Astrocyte of the spinal cord (primary cell): ENCODE measurements at regions not wholly inside any gene's neighbourhood (a gene's known extent, or its start where the extent isn't known, plus 50 kb on each side); places are given as distances from the start of the nearest gene placed in this dataset.
A peak's percentile ranks its signal among the peaks of the same experiment; 100 is the strongest.
"Not testable (repeated sequence)": the region's sequence is repeated elsewhere in the genome, so short reads cannot be mapped to it uniquely, and the experiment has no call there.

ENCODE experiments used
- DNase-seq: peaks from one replicate; pipeline ENCODE4 v3.0.0; 2011; ENCODE audit warnings: low read depth, low spot score
- H3K4me3 ChIP-seq: 2 replicates; pipeline ENCODE4 v1.5.1; 2011; ENCODE audit warnings: low read depth, mild to moderate bottlenecking, low read length, moderate library complexity
- CTCF ChIP-seq: IDR thresholded peaks from 2 replicates; pipeline ENCODE4 v1.5.1; 2012; ENCODE audit warnings: low read depth, mild to moderate bottlenecking, low read length, inconsistent platforms
- in situ Hi-C: cut with HindIII; loops from 2 replicates; pipeline ENCODE4 v1.10.0; 2017; ENCODE audit warnings: low sequenced_read_pairs

- TF ChIP-seq CTCF: peak; percentile 46
- in situ Hi-C loops: no loop called here
- peak; percentile 28 for DNase-seq
- no peak overlapping the region for H3K4me3 ChIP-seq
Observed at GRCh38 chr7:108875139-108875538, 305.5 kb downstream of the DNAJB9 start.

GRCh38 chr7:108890862-108891261 is 321.2 kb downstream of the DNAJB9 start:
- no peak overlapping the region for H3K4me3 ChIP-seq
- in situ Hi-C loops: no loop called here
- no peak for DNase-seq
- TF ChIP-seq CTCF: no peak

DNA sequence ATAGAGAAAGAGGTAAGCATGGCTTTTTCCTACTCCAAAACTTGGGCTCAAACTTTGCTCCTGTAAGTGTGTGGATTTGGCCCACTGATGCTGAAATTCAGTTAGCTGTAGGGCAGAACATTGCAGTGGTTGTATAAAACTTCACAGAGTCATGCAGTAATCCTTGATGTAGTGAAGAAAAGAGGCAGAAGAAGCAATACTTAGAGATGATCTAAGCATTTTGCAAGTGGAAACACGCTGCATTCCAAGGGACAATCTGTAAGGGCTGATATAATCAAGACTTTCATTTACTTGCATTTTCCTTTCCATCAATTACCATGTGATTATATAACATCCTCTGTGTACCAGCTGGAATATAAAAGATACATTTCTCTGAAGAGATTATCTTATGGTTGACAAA is 338.8 kb downstream of the DNAJB9 start:
- DNase-seq: no peak
- in situ Hi-C loops: no loop called here
- H3K4me3 ChIP-seq: no peak overlapping the region
- TF ChIP-seq CTCF: no peak

- no peak for DNase-seq
- TF ChIP-seq CTCF: no peak
- no peak overlapping the region for H3K4me3 ChIP-seq
- in situ Hi-C loops: no loop called here
Observed at GRCh38 chr7:108911016-108911415, 341.3 kb downstream of the DNAJB9 start.

GRCh38 chr7:108920490-108920889 is 350.8 kb downstream of the DNAJB9 start:
- in situ Hi-C loops: no loop called here
- no peak for TF ChIP-seq CTCF
- no peak overlapping the region for H3K4me3 ChIP-seq
- DNase-seq: no peak

GRCh38 chr7:108943048-108943447 is 373.4 kb downstream of the DNAJB9 start:
- DNase-seq, in situ Hi-C loops, H3K4me3 ChIP-seq: not testable (repeated sequence)

DNA sequence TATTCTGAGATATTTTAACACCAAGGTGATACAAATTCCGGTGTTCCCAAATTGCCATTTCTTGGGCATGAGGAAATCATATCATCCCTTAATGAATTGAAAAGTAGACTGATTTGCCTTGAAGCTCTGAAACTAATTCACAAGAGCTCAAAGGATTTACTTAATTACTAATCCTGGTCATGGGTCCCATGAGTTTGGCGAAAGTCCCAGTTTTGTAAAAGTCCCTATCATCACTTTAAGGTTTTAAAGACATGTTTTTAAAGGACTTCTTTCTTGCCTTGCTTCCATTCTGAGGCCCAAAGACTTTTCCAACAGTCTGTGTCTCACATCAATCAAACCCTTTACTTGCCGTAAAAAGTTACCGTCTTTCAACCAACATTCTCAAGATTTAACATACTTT is 377.9 kb downstream of the DNAJB9 start:
- no peak for DNase-seq
- no peak overlapping the region for H3K4me3 ChIP-seq
- in situ Hi-C loops: no loop called here
- TF ChIP-seq CTCF: no peak
